WI38 (cell line): ENCODE measurements at regions not wholly inside any gene's neighbourhood (a gene's known extent, or its start where the extent isn't known, plus 50 kb on each side); places are given as distances from the start of the nearest gene placed in this dataset.

ENCODE experiments used
- H3K4me3 ChIP-seq: 2 replicates; pipeline ENCODE4 v1.5.1; 2011; ENCODE audit warnings: low read depth, mild to moderate bottlenecking, control low read depth, low read length
- CTCF ChIP-seq: IDR thresholded peaks from 2 replicates; pipeline ENCODE4 v1.5.1; 2012; ENCODE audit warnings: low read depth, mild to moderate bottlenecking, control low read depth, low read length

GRCh38 chr2:126575631-126576030, 80.3 kb upstream of the GYPC start:
- TF ChIP-seq CTCF, result no peak
- H3K4me3 ChIP-seq, result no peak overlapping the region

GRCh38 chr2:126579868-126580267, 76.1 kb upstream of the GYPC start:
- no peak overlapping the region for H3K4me3 ChIP-seq
- no peak for TF ChIP-seq CTCF

- H3K4me3 ChIP-seq, result no peak overlapping the region
- no peak for TF ChIP-seq CTCF
Observed at GRCh38 chr2:126586317-126586716, 69.6 kb upstream of the GYPC start.

GRCh38 chr2:126599062-126599461, 56.9 kb upstream of the GYPC start:
- no peak for TF ChIP-seq CTCF
- no peak overlapping the region for H3K4me3 ChIP-seq

- no peak for TF ChIP-seq CTCF
- no peak overlapping the region for H3K4me3 ChIP-seq
Observed at GRCh38 chr2:126600742-126601141, 55.2 kb upstream of the GYPC start.

GRCh38 chr2:126602334-126602733, 53.6 kb upstream of the GYPC start:
- H3K4me3 ChIP-seq, result no peak overlapping the region
- no peak for TF ChIP-seq CTCF
